ENCODE measurements at regions not wholly inside any gene's neighbourhood (a gene's known extent, or its start where the extent isn't known, plus 50 kb on each side); places are given as distances from the start of the nearest gene placed in this dataset.
"Not testable (repeated sequence)": the region's sequence is repeated elsewhere in the genome, so short reads cannot be mapped to it uniquely, and the experiment has no call there.

DNA sequence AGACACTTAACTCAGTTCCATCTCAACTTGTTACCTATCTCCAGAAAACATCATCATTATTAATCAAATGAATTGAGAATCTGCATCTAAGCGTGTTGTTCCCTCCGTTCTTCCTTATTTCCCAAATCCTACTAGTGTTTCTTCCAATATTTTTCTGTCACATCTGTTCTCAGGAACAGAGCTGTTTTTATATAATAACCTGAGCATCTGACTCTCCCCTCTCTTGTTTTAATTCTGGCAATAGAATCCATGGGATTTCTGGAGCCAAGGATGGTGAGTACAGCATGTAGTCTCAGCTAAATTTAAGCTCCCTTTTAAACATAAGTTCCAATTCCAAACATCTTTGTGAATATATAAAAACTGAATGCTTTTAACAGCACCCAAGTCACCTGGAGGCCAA is 558.3 kb downstream of the DTWD2 start:
- H3K4me3 ChIP-seq (ENCODE audit: low read depth, low read length) = no peak overlapping the region

DNA sequence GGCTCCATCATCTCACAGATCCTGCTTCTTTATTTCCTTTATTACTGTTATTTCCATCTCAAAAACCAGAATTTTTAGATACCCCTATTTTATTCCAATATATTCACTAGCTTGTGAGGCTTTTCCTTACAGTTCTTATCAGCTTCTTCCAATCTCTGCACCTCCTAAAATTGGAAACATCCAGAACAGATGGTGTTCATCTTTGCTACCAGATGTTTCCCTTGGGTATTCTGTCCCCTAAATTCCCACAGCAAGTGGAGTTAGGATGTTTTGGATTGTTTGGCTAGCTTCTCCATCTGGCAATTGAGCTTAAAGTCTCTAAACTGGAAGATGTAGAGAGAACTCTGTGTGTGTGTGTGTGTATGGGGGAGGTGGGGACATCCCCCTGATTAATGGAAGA is 580.4 kb downstream of the DTWD2 start:
- no peak overlapping the region for H3K4me3 ChIP-seq (ENCODE audit: low read depth, low read length)

DNA sequence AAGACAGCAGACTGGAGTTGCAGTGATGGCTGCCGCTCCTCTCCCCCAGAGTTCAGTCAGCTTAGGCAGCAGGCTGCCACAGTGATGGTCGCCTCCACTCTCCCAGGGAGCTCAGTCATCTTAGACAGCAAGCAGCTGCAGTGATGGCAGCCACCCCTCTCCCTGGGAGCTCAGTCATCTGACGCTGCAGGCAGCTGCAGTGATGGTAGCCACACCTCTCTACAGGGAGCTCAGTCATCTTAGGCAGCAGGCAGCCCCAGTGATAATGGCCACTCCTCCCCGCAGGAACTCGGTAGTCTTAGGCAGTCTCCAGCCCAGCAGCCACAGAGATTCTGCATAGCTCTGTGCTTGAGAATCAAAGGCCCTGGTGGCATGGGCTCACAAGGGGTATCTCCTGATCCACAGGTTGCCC is 582.7 kb downstream of the DTWD2 start:
- H3K4me3 ChIP-seq (ENCODE audit: low read depth, low read length) = no peak overlapping the region

DNA sequence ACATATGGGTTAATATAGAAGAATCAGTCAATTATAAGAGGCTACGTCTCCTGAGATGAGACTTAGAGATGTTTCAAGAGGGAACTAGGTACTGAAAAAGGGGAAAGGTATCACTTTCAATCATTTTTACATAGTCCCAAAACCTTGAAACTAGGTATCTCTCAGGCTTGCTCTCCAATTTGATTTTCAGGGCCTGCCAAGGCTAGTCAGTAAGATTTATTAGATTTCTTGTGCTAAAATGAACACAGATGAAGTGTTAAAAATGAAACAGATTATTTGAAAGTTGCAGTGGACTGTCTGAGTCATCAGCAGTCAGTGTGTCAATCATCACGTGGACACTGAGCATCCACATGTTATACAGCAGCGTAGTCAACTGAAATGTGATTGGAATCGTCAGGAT is 591.1 kb downstream of the DTWD2 start:
- H3K4me3 ChIP-seq (ENCODE audit: low read depth, low read length) = no peak overlapping the region

DNA sequence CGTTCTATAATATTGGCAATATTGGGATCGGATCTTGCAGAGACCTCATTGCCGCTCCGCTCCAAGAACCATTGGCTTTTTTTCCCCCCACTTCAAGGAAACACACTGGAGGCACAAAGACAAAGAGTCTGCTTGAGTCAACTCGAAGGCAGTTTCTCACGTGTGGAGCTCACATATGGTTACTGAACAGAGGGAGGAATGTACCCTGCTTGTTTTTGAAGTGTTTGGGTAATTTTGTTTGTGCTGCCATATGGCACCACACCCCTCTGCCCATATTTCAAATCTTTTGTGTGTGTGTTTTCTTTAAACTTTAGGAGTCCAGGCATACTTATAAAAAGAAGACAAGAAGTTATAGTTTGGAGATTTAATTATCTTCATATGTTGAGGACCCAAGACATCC is 595.9 kb downstream of the DTWD2 start:
- no peak overlapping the region for H3K4me3 ChIP-seq (ENCODE audit: low read depth, low read length)

DNA sequence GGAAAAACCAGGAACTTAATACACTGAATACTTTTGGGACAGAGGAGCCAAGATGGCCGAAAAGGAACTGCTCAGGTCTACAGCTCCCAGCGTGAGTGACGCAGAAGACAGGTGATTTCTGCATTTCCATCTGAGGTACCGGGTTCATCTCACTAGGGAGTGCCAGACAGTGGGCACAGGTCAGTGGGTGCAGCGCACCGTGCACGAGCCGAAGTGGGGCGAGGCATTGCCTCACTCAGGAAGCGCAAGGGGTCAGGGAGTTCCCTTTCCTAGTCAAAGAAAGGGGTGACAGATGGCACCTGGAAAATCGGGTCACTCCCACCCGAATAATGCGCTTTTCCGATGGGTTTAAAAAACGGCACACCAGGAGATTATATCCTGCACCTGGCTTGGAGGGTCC is 605.4 kb downstream of the DTWD2 start:
- H3K4me3 ChIP-seq (ENCODE audit: low read depth, low read length) = not testable (repeated sequence)

DNA sequence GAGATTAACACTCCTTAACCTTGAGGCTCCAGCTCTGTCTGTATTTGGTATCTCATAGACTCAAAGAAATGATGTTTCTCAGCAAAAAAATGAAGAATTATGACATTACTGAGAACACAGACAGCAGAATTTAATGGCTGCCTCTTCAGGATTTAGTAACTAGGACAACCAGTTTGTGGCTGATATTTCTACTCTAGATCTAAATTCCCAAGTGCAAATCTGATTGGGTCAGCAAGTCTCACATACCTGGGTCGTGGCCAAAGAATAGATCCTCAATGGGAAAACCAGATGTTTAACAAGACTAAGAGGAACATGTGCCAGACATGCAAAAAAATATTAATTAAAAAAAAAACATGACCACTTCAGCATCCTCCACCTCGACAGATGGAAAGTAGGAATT is 608.9 kb downstream of the DTWD2 start:
- H3K4me3 ChIP-seq (ENCODE audit: low read depth, low read length) = no peak overlapping the region

DNA sequence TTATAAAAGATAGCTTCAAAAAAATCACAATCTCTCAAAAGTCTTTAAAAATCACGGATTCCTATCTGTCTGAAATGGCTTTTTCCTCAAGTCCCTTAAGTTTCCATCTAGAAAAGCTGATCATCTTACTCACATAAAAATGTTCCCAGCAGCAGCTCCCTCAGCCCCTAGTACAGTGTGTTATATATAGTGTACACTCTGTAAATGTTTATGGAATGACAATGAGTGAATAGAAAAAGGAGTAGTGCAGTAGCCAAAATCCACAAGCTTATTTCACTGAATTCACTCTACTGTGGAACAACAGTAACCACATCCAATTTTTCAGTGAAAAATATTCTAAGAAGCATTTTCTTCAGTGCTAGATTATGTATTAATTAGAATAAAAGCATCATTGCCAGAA is 609.4 kb downstream of the DTWD2 start:
- H3K4me3 ChIP-seq (ENCODE audit: low read depth, low read length) = no peak overlapping the region

DNA sequence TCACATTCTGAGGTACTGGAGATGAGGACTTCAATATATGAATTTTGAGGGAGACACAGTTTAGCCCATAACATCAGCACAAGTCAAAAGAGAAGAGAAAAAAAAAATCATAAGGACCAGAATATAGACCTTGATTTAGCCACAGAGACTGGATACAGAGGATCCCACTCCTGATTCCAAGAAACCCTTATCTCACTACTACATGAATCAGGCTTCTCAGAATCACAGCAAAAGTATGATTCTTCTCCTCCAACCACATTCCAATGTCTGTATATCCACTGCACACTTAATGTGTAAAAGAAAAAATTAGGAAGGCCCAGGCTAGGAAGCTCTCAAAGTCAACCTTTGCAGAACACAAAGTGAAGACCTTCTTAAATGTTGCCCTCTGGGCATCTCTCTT is 610.9 kb downstream of the DTWD2 start:
- no peak overlapping the region for H3K4me3 ChIP-seq (ENCODE audit: low read depth, low read length)

DNA sequence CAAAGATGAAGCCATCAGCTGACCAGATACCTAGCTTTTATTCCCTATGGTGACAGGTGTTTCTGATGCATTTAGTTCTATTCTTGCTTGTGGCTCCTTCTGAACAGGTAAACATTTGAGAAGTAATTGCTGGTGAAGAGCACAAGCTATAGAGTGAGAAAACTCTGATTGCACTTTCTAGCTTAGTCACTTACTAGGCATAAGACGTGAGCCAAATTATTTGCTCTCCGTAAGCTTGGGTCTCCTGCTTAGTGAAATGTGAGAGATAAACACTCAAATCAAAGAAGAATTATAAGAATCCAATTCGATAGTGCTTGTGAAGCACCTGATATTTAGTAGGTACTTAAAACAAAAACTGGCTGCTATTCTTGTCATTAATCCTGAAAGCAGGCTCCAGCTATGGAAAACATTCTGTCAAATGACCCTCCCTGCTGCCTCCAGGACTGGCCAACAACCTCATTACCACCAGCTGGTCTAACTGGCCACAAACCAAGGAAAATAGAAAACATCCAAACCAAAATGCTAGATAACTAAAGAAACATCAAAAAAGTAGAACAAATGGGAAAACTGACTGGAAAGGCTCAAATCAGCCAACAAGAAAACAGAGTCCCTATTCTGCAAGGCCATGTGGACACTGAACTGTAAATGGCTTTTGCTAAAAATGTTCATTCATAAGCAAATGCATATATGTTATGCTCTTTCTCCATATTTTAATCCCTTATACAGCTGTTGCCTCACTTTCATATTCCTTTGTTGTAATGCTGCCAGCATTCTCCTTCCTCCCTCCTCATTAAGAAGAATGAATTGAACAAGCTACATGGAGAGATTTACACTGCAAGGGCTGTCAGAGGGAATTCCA is 616.1 kb downstream of the DTWD2 start:
- H3K4me3 ChIP-seq (ENCODE audit: low read depth, low read length) = no peak overlapping the region

DNA sequence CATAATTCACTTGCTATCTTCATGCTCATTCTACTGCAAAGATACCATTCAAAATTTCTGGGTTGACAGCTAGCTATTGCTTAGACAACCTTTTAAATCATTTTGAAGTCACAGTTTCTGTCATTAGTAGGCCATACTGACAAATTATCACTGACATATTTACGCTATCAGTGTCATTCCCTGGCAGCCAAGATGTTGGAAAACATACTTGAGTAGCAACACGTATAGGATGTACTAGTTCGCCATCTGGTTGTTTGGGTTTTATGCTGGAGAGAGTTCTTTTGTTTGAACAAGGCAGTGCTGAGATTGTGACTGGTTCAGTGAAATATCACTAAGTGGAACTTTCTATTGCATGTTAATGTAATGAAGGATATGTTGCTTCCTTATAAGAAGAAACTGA is 621.9 kb downstream of the DTWD2 start:
- no peak overlapping the region for H3K4me3 ChIP-seq (ENCODE audit: low read depth, low read length)

DNA sequence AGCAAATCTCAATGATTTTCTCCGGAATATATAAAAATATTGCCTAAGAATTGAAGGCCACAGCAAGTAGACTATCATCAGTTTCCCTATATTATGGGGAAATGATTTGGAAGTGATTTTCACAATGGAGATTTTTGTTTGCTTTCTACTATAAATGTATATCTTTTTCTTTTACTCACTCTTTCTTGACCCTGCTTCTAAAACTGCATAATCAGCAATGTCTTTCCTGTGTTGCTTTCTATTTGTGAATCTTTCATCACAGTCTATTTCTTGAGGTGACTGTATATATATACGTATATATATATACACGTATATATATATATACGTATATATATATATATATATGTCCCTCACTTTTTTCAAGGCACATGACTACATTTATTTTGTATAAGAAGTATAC is 622.6 kb downstream of the DTWD2 start:
- H3K4me3 ChIP-seq (ENCODE audit: low read depth, low read length) = no peak overlapping the region

DNA sequence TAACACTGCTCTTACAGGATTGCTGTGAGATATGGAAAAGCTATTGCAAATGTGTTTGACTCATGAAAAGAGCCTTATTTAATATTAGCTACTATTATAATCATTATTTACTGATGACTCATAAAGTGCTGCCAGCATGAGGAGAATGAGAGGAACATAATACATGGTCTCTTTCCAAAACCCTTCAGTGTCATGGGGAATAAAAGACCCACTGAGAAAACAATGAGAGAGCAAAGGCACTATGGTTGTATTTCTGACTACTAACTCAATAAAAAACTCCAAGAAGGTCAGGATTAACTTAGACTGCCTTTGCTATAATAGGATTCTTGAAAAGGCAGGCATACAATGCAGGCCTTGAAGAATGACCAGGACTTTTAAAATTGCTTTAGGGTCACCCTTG is 633.5 kb downstream of the DTWD2 start:
- no peak overlapping the region for H3K4me3 ChIP-seq (ENCODE audit: low read depth, low read length)

DNA sequence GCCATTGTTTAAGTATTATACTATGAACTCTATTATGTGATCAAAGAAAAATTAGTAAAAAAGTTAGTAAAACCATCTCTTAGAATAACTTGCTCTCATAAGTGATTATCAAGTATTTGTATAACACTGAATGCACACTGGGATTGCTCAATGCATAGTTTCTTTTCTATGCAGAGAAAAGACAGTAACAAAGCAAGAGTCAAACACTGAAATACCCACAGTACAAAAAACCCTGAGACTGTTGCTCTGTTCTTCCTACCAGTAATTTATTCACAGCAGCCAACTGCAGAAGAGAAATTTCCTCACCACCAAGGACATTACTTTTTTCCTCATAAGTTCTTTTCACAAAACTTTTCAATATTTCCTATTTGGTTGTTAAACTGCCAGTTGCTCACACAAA is 634.4 kb downstream of the DTWD2 start:
- no peak overlapping the region for H3K4me3 ChIP-seq (ENCODE audit: low read depth, low read length)

DNA sequence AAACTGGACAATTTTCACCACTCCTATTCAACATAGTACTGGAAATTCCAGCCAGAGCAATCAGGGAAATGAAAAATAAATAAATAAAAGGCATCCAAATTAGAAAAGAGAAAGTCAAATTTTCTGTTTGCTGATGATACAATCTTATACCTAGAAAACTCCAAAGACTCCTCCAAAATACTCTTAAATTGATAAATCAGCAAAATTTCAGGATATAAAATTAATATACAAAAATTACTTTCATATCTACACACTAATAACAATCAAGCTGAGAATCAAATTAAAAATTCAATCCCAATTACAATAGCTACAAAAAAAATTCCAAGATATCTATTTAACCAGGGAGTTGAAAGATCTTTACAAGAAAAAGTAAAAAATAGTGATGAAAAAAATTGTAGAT is 651.9 kb downstream of the DTWD2 start:
- H3K4me3 ChIP-seq (ENCODE audit: low read depth, low read length) = no peak overlapping the region

DNA sequence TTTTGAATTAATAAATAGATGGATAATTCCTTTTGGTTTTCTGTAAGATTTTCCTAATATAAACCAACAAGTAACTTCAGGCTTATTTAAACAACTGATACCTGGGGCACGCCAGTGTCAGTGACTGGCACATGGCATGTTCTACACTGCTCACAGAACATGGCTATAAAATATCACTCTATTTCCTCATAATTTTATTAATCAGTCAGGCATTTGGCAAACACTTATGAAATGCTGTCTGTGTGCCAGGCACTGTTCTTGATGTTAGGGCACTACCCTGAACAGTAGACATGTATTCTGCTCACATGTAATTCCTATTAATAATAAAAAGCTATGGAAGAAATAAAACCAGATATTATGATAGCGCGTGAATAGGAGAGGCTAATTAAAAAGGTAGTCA is 661.0 kb downstream of the DTWD2 start:
- H3K4me3 ChIP-seq (ENCODE audit: low read depth, low read length) = no peak overlapping the region

DNA sequence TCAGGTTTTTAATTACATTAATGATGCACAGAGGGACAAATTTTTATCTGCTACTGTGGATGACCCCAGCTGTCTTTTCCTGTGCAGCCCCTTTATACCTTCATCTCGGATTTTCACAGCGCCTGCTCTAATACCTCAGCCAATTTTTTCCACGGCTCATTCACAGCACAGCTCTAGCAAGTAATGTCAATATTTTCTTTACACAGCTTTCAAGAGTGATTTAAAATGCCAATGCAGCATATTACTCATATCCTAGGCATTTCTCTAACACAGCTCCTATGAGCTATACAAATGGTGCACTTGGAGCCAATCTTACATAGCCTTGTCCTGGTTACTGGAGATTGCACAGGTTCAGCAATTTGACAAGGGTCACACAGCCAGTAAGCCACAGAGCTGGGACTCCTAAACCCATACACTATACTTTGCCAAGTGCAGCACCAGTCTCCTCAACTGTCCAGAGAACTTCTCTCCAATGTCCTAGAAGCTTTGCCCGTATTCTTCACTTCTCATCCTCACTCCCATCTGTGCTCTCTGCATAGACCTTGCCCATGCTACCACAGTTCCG is 661.8 kb downstream of the DTWD2 start:
- H3K4me3 ChIP-seq (ENCODE audit: low read depth, low read length) = no peak overlapping the region

DNA sequence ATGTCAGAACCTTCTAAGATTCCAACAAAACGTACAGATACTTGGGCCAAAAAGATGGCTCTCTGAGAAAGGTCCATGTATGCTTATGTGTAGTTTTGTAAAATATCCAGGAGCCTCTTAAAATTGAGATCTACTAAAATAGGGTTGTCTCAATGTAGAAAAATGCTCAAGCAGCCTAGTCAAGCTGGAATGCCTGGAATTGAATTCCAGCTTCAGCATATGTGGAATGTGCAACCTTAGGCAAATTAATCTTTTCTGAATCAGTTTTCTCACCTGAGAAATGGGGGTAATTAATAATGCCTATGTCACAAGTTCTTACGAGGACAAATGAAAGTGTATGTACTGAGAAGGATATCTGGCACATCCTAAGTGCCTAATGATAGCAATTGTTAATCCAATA is 662.4 kb downstream of the DTWD2 start:
- H3K4me3 ChIP-seq (ENCODE audit: low read depth, low read length) = no peak overlapping the region

DNA sequence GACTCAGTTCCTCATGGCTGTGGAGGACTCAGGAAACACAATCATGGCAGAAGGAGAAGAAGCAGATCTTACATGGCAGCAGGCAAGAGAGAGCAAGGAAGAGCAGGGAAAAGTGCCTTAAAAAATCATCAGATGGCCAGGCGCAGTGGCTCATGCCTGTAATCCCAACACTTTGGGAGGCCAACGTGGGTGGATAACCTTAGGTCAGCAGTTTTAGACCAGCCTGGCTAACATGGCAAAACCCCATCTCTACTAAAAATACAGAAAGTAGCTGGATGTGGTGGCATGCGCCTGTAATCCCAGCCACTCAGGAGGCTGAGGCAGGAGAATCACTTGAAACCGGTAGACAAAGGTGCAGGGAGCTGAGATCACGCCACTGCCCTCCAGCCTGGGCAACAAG is 664.6 kb downstream of the DTWD2 start:
- not testable (repeated sequence) for H3K4me3 ChIP-seq (ENCODE audit: low read depth, low read length)

DNA sequence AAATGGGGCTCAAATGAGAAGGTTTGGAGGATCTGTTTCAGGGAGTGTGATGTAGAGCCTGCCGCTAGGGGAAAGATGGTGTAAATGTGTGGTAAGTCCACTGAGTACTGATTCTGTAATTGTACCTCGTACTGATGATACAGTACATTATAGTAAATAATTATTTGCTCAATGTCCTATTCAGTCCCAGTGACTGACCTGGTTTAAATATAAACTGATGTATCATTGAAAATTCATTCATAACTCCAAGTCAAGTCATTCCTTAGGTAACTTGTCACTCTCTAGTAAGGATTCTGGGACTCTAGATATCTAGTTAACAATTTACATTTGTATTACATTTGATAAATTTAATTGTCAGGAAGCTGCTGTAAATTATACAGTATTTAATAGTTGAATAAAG is 667.3 kb downstream of the DTWD2 start:
- H3K4me3 ChIP-seq (ENCODE audit: low read depth, low read length) = no peak overlapping the region

DNA sequence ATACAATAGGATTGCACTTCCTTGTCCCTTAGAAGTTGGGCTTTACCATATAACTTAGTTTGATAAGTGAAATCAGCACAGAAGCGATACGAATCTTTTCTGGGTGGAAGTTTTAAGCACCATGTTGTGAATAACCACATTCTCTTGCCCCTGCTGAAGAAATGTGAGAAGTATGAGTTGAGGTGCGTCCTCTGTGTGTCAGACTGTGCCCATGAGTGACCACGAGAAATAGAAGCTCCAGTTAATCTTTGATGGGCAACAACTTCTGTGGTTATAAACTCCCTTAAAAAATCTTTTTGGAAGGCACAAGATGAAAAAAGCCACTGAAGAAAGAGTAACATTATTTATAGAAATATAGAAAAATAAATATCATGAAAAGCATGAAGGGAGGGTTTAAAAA is 668.2 kb downstream of the DTWD2 start:
- H3K4me3 ChIP-seq (ENCODE audit: low read depth, low read length) = no peak overlapping the region

DNA sequence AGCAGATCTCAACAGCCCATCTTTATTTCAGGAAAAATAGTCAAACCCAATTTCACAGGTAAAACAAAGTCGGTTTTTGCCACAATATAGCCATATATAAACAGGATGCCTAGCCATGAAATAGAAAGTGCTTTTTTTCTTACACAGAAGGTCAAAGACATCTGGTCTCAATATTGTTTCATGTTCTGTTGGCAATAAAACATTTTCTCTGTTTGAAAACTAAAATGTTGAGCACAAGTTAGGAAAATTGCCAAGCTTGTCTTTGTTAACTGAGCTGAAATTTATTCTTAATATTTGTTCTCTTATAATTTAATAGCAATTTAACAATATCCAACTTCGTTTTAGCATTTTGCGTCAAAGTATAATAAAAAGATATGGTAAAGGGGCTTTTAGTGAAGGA is 673.4 kb downstream of the DTWD2 start:
- H3K4me3 ChIP-seq (ENCODE audit: low read depth, low read length) = no peak overlapping the region
